Kidney (tissue), 13 donors: ENCODE measurements at regions not wholly inside any gene's neighbourhood (a gene's known extent, or its start where the extent isn't known, plus 50 kb on each side); places are given as distances from the start of the nearest gene placed in this dataset.

Experiments
- DNase-seq, 5 donors: peaks; one replicate each; pipeline ENCODE4 v3.0.0-alpha.2; 2013 to 2020
- FAIRE-seq: peaks from 2 replicates; lab custom pipeline; 2012; peaks lifted over from hg19 to GRCh38; lab: Jason Lieb, UNC
- H3K27ac ChIP-seq, 2 donors: one replicate each; pipeline ENCODE4 v1.7.0; 2013; ENCODE audit warnings: low read depth in 2 of 2, low read length in 2 of 2, inconsistent platforms in 1 of 2
- H3K27me3 ChIP-seq: one replicate; pipeline ENCODE4 v1.7.1; 2013; ENCODE audit warnings: low read length, inconsistent platforms; ENCODE audit not compliant: control insufficient read depth, insufficient read depth
- H3K36me3 ChIP-seq, 3 donors: one replicate each; pipeline versions ENCODE4 v1.7.0 to v1.7.1; 2013; ENCODE audit warnings: low read length in 3 of 3, control low read depth in 1 of 3, inconsistent platforms in 1 of 3; ENCODE audit not compliant: insufficient read depth in 3 of 3, control insufficient read depth in 2 of 3
- H3K4me1 ChIP-seq, 3 donors: one replicate each; pipeline versions ENCODE4 v1.7.0 to v1.7.1; 2013; ENCODE audit warnings: low read length in 3 of 3, inconsistent platforms in 1 of 3, low read depth in 1 of 3; ENCODE audit not compliant: control insufficient read depth in 2 of 3, insufficient read depth in 2 of 3
- H3K4me3 ChIP-seq, 3 donors: one replicate each; pipeline versions ENCODE4 v1.7.0 to v1.8.1; 2013; ENCODE audit warnings: low read length in 3 of 3, control low read depth in 1 of 3, inconsistent platforms in 1 of 3
- H3K9ac ChIP-seq, 3 donors: one replicate each; pipeline versions ENCODE4 v1.7.0 to v1.7.1; 2013; ENCODE audit warnings: low read length in 3 of 3, control low read depth in 1 of 3, inconsistent platforms in 1 of 3
- H3K9me3 ChIP-seq, 3 donors: one replicate each; pipeline versions ENCODE4 v1.7.0 to v1.7.1; 2013; ENCODE audit warnings: low read length in 3 of 3, control low read depth in 1 of 3, inconsistent platforms in 1 of 3; ENCODE audit not compliant: control insufficient read depth in 2 of 3, insufficient read depth in 1 of 3
- intact Hi-C: fragments of 100-400 bp; cut with DNase I; formaldehyde crosslinking; loops from one replicate; pipeline ENCODE4 v1.11.1; 2022
- TF ChIP-seq, protein P1 (sequence below): IDR thresholded peaks from 3 replicates; pipeline ENCODE4 v1.5.1; 2012; ENCODE audit warnings: mild to moderate bottlenecking, moderate library complexity, borderline replicate concordance; ENCODE audit not compliant: insufficient read depth; ENCODE audit errors: extremely low read depth
- donor health status: control.
- donor health status: control.
- donor health status: control.
- donor health status: control.
- donor health status: control.
- donor health status: DM: yes; HTN: yes; CAD: no.
- donor health status: Normal renal cell carcinoma (clear cell type).

DNA sequence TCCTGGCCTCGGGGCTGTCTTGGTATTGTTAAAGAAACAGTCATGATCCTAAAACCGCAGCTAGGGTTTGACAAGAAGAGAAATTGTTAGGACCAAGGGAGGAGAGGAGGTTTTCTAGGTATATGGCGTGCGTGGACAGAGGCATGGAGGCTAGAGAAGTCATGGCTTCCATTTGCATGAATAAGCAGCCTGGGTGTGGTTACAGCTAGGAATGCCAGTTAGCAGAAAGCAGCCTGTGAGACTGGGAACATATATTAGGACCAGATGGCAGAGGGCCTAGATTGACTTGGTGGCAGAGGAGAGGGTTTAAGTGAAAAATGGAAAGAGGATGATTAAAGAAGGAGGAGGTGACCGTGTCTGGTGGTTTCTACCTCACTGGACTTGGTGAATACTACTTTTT lies 573.6 kb upstream of the ARRDC4 start:
- peaks cover 0 to 2% (median 0%) of the 10 kb centered on the region in 3 donors for H3K9me3 ChIP-seq
- H3K27me3 ChIP-seq, result no peaks in the 10 kb centered on the region
- no peaks in the 10 kb centered on the region for H3K36me3 ChIP-seq
- intact Hi-C loops, result no loop called here
- no peak overlapping the region for H3K9ac ChIP-seq
- no peak overlapping the region for H3K27ac ChIP-seq
- H3K4me3 ChIP-seq, result no peak overlapping the region
- no peak for DNase-seq
- FAIRE-seq, result no peak
- TF ChIP-seq, protein P1, sequence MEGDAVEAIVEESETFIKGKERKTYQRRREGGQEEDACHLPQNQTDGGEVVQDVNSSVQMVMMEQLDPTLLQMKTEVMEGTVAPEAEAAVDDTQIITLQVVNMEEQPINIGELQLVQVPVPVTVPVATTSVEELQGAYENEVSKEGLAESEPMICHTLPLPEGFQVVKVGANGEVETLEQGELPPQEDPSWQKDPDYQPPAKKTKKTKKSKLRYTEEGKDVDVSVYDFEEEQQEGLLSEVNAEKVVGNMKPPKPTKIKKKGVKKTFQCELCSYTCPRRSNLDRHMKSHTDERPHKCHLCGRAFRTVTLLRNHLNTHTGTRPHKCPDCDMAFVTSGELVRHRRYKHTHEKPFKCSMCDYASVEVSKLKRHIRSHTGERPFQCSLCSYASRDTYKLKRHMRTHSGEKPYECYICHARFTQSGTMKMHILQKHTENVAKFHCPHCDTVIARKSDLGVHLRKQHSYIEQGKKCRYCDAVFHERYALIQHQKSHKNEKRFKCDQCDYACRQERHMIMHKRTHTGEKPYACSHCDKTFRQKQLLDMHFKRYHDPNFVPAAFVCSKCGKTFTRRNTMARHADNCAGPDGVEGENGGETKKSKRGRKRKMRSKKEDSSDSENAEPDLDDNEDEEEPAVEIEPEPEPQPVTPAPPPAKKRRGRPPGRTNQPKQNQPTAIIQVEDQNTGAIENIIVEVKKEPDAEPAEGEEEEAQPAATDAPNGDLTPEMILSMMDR, result no peak
- no peaks in the 10 kb centered on the region for H3K4me1 ChIP-seq

DNA sequence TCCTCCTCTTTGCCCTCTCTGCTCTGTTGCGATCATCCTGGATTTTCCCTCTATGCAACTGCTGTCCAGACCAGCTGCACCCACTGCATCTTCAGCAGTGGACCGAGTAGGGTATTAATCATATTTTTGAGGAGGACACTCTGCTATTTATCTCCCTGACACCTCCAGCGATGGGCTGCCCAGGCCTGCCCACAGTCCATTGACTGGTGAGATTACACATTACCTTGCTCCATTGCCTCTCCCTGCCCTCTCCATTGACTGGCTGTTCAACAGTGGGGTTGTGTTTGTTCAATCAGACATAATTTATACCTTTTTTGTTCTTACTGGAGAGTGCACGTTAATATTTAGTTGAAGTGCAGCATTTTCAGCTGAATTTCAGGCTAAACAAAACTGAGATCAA lies 559.3 kb upstream of the ARRDC4 start:
- Histone ChIP-seq H3K9me3 (no peaks in the 10 kb centered on the region), H3K4me1 (no peaks in the 10 kb centered on the region), H3K27ac (no peak overlapping the region), H3K9ac (no peak overlapping the region), H3K27me3 (no peaks in the 10 kb centered on the region), H3K4me3 (no peak overlapping the region), H3K36me3 (no peaks in the 10 kb centered on the region)
- intact Hi-C loops, result no loop called here
- no peak for DNase-seq
- no peak for FAIRE-seq
- TF ChIP-seq, protein P1, result no peak

DNA sequence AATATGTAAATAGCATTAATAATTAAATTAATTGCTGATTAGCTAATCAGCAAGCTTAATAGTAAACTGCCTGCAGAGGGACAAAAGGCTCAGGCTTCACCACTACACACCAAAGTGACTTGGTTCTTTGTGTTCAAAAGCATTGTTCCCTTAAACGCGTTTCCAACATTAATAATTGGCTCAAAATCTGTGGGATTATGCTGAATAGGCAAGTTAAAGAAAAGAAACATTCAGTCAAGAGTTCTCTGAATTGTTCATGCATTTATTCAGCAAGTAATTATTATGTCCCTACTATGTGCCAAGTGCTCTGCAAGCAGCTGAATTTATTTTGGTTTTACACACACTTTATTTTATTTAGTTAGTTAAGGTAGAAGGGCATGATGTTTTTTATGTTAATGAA lies 558.5 kb upstream of the ARRDC4 start:
- no peak overlapping the region for H3K9ac ChIP-seq
- H3K4me1 ChIP-seq, result no peaks in the 10 kb centered on the region
- intact Hi-C loops, result no loop called here
- H3K36me3 ChIP-seq, result no peaks in the 10 kb centered on the region
- FAIRE-seq (no peak), DNase-seq (no peak)
- no peaks in the 10 kb centered on the region for H3K9me3 ChIP-seq
- TF ChIP-seq, protein P1, result no peak
- no peak overlapping the region for H3K4me3 ChIP-seq
- no peaks in the 10 kb centered on the region for H3K27me3 ChIP-seq
- no peak overlapping the region for H3K27ac ChIP-seq

DNA sequence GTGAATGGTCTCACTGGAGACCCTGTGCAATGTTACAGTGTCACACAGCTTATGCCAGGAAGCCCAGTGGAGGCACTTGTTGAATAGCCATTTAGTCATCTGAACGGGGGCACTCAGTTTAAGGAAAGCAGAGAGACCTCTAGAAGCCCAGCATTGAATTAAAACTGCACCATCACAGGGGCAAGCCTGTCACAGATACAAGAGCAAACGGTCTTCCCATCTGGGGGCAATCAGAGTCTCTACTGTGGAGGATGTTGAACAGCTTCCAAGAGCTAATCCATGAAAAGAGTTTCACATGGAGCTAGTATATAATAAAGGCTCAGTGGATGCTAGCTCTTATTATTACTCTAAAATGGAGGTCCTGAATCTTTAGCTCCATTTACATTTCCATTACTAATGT lies 553.7 kb upstream of the ARRDC4 start:
- Histone ChIP-seq H3K9me3 (no peaks in the 10 kb centered on the region), H3K27ac (no peak overlapping the region), H3K4me3 (no peak overlapping the region), H3K27me3 (no peaks in the 10 kb centered on the region), H3K9ac (no peak overlapping the region), H3K4me1 (no peaks in the 10 kb centered on the region), H3K36me3 (no peaks in the 10 kb centered on the region)
- TF ChIP-seq, protein P1, result no peak
- no peak for DNase-seq
- FAIRE-seq, result no peak
- intact Hi-C loops, result no loop called here
